ENCODE measurements at regions not wholly inside any gene's neighbourhood (a gene's known extent, or its start where the extent isn't known, plus 50 kb on each side); places are given as distances from the start of the nearest gene placed in this dataset.

DNA sequence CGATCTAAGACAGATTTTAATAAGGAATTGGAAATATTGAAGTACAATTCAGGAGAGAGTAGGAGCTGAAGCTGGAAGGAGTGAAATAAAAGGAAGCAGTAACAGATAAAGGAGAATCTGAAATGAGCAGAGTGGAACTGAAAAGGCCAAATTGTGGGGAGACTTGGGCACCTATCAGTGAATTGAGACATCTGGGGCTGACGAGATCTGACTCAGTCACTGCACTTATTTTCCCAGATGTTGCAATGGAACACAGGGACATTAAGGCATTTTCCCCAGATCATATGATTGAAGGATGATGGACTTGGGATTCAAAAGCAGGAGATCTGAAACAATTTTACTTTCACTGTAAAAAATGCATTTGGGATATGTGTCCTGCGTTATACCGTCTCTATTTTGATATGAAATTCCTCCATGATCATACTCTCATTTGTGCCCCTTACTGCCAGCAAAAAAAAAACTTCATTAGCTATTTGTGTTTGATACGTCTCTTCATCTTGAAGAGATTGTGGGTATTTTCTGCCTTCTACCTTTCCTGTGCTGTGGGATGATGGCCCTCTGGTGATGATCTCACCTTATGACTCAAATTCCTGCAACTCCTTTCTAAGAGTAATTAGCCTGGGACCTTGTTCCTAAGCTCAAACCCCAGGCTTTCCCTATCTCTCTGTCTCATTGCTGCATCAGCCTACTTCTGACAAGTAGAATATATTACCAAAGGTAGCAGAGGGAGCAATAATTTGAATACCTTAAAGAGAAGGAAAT is 278.5 kb upstream of the MAN1A1 start:
- no peak for DNase-seq (ENCODE audit: low read depth)
- H3K4me3 ChIP-seq (ENCODE audit: low read depth, low read length), result no peak overlapping the region
- TF ChIP-seq, protein P1, sequence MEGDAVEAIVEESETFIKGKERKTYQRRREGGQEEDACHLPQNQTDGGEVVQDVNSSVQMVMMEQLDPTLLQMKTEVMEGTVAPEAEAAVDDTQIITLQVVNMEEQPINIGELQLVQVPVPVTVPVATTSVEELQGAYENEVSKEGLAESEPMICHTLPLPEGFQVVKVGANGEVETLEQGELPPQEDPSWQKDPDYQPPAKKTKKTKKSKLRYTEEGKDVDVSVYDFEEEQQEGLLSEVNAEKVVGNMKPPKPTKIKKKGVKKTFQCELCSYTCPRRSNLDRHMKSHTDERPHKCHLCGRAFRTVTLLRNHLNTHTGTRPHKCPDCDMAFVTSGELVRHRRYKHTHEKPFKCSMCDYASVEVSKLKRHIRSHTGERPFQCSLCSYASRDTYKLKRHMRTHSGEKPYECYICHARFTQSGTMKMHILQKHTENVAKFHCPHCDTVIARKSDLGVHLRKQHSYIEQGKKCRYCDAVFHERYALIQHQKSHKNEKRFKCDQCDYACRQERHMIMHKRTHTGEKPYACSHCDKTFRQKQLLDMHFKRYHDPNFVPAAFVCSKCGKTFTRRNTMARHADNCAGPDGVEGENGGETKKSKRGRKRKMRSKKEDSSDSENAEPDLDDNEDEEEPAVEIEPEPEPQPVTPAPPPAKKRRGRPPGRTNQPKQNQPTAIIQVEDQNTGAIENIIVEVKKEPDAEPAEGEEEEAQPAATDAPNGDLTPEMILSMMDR (IDR thresholded peaks at IDR 0.05; ENCODE audit: insufficient read depth, low read depth, low read length, missing control alignments), result no peak

DNA sequence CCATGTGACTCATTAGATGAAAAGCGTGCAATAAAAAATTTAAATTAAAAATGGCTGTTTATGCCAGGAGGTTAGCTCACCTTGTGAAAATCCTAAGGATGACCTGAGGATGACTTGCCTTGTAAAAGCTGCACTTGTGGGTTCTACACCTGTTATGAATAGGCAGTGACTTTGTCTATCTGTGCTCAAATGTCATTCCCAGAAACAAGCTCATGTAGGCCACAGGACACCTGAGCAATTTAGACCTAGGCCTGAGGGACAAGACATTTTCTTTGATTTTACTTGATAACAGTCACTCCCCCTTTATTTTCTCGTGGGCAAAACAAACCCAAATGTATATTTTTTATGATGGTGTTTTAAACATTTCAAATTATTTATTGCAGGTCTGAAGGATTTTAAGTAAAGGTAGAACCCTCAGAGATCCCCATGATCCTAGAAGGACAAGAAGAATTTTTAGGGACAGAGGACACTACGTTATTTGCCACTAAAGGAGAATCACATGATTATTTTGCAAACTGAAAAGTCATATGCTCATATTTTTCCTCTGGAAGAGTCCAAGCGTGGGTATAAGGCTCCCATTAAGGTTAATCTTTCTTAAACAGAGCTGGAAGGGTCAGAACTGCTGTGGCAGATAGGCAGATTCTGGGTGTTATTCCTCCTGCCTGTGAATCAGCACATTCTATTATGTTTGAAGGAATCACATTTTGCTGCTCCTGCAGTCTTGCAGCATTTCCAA is 277.5 kb upstream of the MAN1A1 start:
- TF ChIP-seq, protein P1 (IDR thresholded peaks at IDR 0.05; ENCODE audit: insufficient read depth, low read depth, low read length, missing control alignments), result no peak
- no peak for DNase-seq (ENCODE audit: low read depth)
- H3K4me3 ChIP-seq (ENCODE audit: low read depth, low read length), result no peak overlapping the region

DNA sequence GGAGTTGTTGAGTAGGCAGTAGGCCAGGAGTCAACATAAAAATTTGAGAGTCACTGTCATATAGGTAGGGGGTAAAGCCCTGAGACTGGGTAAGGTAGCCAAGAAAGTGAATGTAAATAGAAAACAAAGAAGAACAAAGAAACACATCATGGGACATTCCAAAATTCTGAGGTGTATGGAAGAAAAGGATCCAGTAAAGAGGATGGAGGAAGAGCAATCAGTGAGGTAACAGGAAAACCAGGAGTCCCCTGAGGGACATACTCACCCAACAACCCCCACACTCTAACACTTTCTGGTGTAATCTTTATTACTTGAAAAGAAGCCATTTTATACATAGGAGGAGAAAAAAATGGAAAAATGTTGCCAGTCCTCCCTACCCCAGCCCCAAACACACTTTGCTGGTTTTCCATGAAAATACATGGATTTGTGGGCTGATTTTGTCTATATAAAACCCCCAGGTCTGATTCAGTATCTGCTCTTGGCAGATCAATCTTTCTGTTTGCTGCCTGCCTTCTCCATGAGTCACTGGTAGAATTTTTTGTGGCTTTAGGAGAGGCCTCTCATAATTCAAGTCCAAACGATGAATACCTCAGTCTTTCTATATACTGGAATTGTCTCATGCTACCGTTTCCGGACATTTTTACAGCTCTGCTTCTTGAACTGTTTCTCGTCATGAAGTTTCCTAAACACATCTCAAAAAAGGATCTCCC is 271.4 kb upstream of the MAN1A1 start:
- H3K4me3 ChIP-seq (ENCODE audit: low read depth, low read length), result no peak overlapping the region
- DNase-seq (ENCODE audit: low read depth), result no peak
- TF ChIP-seq, protein P1 (IDR thresholded peaks at IDR 0.05; ENCODE audit: insufficient read depth, low read depth, low read length, missing control alignments), result no peak

DNA sequence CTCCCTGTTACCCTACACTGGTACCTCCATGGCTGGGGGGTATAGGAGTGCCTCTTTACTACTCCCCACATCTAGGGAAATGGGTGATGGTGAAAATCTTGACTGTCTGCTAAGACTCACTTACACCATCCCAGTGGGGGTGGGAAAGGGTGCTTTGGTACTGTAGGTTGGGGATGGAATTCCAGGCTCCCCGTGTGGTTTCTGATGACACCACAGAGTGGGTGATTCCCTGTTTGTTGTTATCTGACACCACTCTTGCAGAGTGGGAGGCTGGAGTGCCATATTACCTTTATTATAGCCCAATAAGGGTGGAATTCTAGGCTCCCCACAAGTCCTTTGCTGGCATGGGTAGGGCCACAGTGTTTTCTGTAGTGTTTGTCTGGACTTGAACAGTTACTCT is 264.6 kb upstream of the MAN1A1 start:
- H3K4me3 ChIP-seq (ENCODE audit: low read depth, low read length), result no peak overlapping the region
- TF ChIP-seq, protein P1 (IDR thresholded peaks at IDR 0.05; ENCODE audit: insufficient read depth, low read depth, low read length, missing control alignments), result no peak
- no peak for DNase-seq (ENCODE audit: low read depth)

DNA sequence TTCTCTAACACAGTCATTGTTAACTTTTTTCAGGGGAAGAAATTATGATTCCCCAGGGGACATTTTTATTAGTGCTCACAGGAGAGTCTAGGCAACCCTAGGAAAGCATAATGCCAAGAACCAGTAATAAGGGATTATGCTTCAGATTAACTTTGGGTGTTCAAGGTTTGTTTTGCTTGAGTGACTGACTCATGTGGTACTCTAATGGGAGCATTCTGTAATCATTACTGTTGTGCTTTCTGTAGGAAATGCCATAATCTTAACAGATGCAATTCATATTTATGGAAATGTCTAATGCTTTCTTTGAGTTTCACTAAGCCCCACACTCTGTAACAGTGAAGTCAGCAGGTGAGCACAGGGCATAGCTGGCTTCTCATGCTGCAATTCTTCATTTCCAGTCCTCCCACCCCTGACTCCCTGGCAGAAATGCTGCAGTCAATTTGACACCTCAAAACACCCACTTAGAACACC is 263.4 kb upstream of the MAN1A1 start:
- no peak overlapping the region for H3K4me3 ChIP-seq (ENCODE audit: low read depth, low read length)
- DNase-seq (ENCODE audit: low read depth), result no peak
- TF ChIP-seq, protein P1 (IDR thresholded peaks at IDR 0.05; ENCODE audit: insufficient read depth, low read depth, low read length, missing control alignments), result no peak

DNA sequence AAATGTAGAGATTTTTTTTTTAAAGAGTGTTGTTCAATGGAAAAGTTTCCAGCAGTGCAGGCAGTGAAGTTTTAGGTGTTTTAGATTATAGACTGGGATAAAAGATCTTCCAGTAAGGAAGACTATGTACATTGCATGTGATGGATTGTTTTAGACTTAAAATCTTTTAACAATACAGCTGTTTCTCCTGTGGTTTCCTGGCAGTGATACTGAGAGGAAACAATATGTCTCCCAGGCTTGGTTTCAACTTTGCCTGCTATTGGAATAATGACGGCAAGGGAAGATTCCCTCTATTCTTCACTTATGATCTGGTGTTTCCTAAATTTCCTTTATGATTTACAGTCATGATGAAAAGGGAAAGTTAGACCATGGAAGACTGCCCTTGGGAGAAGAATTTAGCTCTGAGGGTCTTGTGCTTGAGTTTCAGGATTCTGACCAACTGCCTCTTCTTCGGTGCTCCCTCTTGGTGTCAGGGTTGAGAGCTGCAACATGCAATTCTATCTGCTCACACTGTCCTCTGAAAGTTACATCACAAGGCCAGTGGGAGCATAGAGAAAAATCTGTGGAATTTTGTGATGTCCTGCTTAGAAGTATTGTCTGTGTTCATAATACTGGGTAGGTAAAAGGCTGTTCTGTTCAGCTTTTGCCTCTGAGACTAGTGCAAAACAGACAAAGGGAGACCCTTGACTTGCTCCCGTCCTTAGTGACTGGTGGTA is 262.8 kb upstream of the MAN1A1 start:
- H3K4me3 ChIP-seq (ENCODE audit: low read depth, low read length), result no peak overlapping the region
- DNase-seq (ENCODE audit: low read depth), result no peak
- TF ChIP-seq, protein P1 (IDR thresholded peaks at IDR 0.05; ENCODE audit: insufficient read depth, low read depth, low read length, missing control alignments), result no peak

Measured in GM12865 (cell line).